Panc1 (cell line): ENCODE measurements at regions not wholly inside any gene's neighbourhood (a gene's known extent, or its start where the extent isn't known, plus 50 kb on each side); places are given as distances from the start of the nearest gene placed in this dataset.

Source experiments
- CTCF ChIP-seq: fragments of 450-650 bp; IDR thresholded peaks from 2 replicates; pipeline ENCODE4 v1.5.1; 2017; ENCODE audit warnings: mild to moderate bottlenecking
- POLR2AphosphoS5 ChIP-seq: IDR thresholded peaks from 2 replicates; pipeline ENCODE4 v1.6.1; 2012; ENCODE audit warnings: mild to moderate bottlenecking, low read depth, low read length, moderate library complexity
- REST ChIP-seq, 2 experiments: IDR thresholded peaks; 2 replicates each; pipeline ENCODE4 v1.6.1; 2011 to 2012; ENCODE audit warnings: low read depth in 2 of 2, control low read depth in 1 of 2, low read length in 1 of 2, mild to moderate bottlenecking in 1 of 2, moderate library complexity in 1 of 2; ENCODE audit not compliant: insufficient read depth in 1 of 2
- SIN3A ChIP-seq: IDR thresholded peaks from 2 replicates; pipeline ENCODE4 v1.6.1; 2012; ENCODE audit warnings: low read depth, mild to moderate bottlenecking, low read length, moderate library complexity, borderline replicate concordance; ENCODE audit not compliant: insufficient read depth
- TCF7L2 ChIP-seq: IDR thresholded peaks from 2 replicates; pipeline ENCODE4 v1.6.1; 2011; ENCODE audit warnings: mild to moderate bottlenecking, low read depth, low read length, inconsistent platforms

- TF ChIP-seq CTCF (no peak), REST (IDR thresholded peaks at IDR 0.05; ENCODE audit: insufficient read depth in 1 of 2, low read depth in 2 of 2, low read length in 1 of 2) (no peak), POLR2AphosphoS5 (no peak), SIN3A (no peak), TCF7L2 (no peak)
Measured at GRCh38 chr16:14366974-14367707, 262.9 kb downstream of the PARN start.
